ENCODE measurements at regions not wholly inside any gene's neighbourhood (a gene's known extent, or its start where the extent isn't known, plus 50 kb on each side); places are given as distances from the start of the nearest gene placed in this dataset.
"Not testable (repeated sequence)": the region's sequence is repeated elsewhere in the genome, so short reads cannot be mapped to it uniquely, and the experiment has no call there.

- no peak for DNase-seq
Measured at GRCh38 chr3:3902161-3902560, 102.9 kb downstream of the LRRN1 start.

GRCh38 chr3:3906171-3906570 lies 106.9 kb downstream of the LRRN1 start:
- DNase-seq = no peak

GRCh38 chr3:3907023-3907422 lies 107.8 kb downstream of the LRRN1 start:
- no peak for DNase-seq

- DNase-seq = no peak
Measured at GRCh38 chr3:3918763-3919162, 119.5 kb downstream of the LRRN1 start.

- DNase-seq = no peak
Measured at GRCh38 chr3:3919316-3919715, 120.1 kb downstream of the LRRN1 start.

- no peak for DNase-seq
Measured at GRCh38 chr3:3923619-3924018, 124.4 kb downstream of the LRRN1 start.

GRCh38 chr3:3927198-3927597 lies 128.0 kb downstream of the LRRN1 start:
- DNase-seq = no peak

- peak; percentile 21 for DNase-seq
Measured at GRCh38 chr3:3927965-3928364, 128.7 kb downstream of the LRRN1 start.

- DNase-seq = not testable (repeated sequence)
Measured at GRCh38 chr3:3941380-3941779, 142.1 kb downstream of the LRRN1 start.

GRCh38 chr3:3951071-3951470 lies 151.8 kb downstream of the LRRN1 start:
- DNase-seq = no peak

- DNase-seq = no peak
Measured at GRCh38 chr3:3951501-3951900, 152.3 kb downstream of the LRRN1 start.

GRCh38 chr3:3962867-3963266 lies 163.6 kb downstream of the LRRN1 start:
- DNase-seq = not testable (repeated sequence)

GRCh38 chr3:3984053-3984452 lies 184.8 kb downstream of the LRRN1 start:
- no peak for DNase-seq

GRCh38 chr3:3991598-3991997 lies 192.4 kb downstream of the LRRN1 start:
- DNase-seq = no peak

GRCh38 chr3:3992312-3992874 lies 193.2 kb downstream of the LRRN1 start:
- DNase-seq = no peak

GRCh38 chr3:3998140-3998922 lies 199.1 kb downstream of the LRRN1 start:
- DNase-seq = no peak

GRCh38 chr3:3999340-3999739 lies 200.1 kb downstream of the LRRN1 start:
- DNase-seq = not testable (repeated sequence)

- no peak for DNase-seq
Measured at GRCh38 chr3:4001976-4002375, 202.7 kb downstream of the LRRN1 start.

GRCh38 chr3:4006288-4006687 lies 207.1 kb downstream of the LRRN1 start:
- no peak for DNase-seq

- no peak for DNase-seq
Measured at GRCh38 chr3:4008205-4008604, 209.0 kb downstream of the LRRN1 start.

- no peak for DNase-seq
Measured at GRCh38 chr3:4011166-4011565, 211.9 kb downstream of the LRRN1 start.

- DNase-seq = no peak
Measured at GRCh38 chr3:4015426-4015825, 216.2 kb downstream of the LRRN1 start.

- DNase-seq = no peak
Measured at GRCh38 chr3:4019501-4019900, 220.3 kb downstream of the LRRN1 start.

GRCh38 chr3:4021162-4021561 lies 221.9 kb downstream of the LRRN1 start:
- DNase-seq = no peak

- no peak for DNase-seq
Measured at GRCh38 chr3:4029135-4029534, 229.9 kb downstream of the LRRN1 start.

Measured in DMS79 (cell line).